ENCODE measurements at regions not wholly inside any gene's neighbourhood (a gene's known extent, or its start where the extent isn't known, plus 50 kb on each side); places are given as distances from the start of the nearest gene placed in this dataset.
"Not testable (repeated sequence)": the region's sequence is repeated elsewhere in the genome, so short reads cannot be mapped to it uniquely, and the experiment has no call there.

DNA sequence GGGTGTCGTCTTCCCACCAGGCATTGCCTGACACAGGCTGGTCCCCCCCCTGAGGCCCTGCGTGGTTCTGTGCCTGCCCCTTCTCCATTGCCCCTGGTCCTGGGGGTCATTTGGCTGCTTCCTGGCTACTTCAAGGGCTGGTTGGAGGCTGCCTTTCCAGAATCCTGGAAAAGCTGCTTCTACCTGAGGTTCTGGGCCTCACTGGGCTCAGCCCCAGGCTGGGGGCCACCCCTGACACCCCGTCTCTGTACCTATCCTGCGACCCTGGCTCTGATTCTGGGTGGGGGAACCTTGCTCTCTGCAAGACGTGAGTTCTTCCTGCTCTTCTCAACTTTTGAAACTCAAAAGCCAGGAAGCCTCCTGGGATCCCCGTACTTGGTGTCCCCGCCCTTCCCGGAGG, 149.3 kb upstream of the PTPN1 start:
- Histone ChIP-seq H3K4me1 (ENCODE audit: insufficient read depth, low read length) (no peaks in the 10 kb centered on the region), H3K4me3 (ENCODE audit: low read length) (no peak overlapping the region), H3K27me3 (ENCODE audit: insufficient read depth, low read length) (no peaks in the 10 kb centered on the region), H3K9me3 (ENCODE audit: low read depth, low read length) (no peaks in the 10 kb centered on the region)

DNA sequence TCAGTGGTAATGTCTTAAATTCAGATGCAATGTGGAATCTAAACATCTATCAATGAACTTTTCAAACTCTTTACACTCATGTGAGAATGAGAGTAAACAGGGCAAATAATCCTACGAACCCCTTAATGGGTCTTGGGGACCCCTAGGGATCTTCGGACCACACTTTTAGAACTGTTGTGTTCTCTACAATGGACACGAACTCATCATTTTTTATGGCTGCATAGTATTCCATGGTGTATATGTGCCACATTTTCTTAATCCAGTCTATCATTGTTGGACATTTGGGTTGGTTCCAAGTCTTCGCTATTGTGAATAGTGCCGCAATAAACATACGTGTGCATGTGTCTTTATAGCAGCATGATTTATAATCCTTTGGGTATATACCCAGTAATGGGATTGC, 148.0 kb upstream of the PTPN1 start:
- not testable (repeated sequence) for H3K4me3 ChIP-seq (ENCODE audit: low read length); H3K9me3 ChIP-seq (ENCODE audit: low read depth, low read length); H3K27me3 ChIP-seq (ENCODE audit: insufficient read depth, low read length); H3K4me1 ChIP-seq (ENCODE audit: insufficient read depth, low read length)

DNA sequence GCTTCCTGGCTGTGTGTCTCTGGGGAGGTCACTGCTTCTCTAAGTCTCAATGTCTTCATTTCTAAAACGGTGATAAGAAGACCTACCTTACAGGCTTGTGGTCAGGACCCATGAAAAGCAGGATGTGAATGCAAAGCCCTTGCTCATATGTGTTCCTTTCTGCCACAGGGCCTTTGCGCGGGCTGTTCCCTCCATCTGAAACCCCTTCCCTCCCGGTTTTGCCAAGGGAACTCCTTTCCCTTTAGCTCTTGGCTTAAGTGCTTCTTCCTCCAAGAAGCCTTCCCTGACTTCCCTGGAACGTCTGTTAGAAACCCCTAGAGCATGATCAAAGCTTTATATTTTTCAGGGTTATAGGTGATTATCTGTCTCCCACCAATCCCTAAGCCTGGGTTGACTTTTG, 147.2 kb upstream of the PTPN1 start:
- peaks cover 10% of the 10 kb centered on the region for H3K4me1 ChIP-seq (ENCODE audit: insufficient read depth, low read length)
- H3K9me3 ChIP-seq (ENCODE audit: low read depth, low read length), result no peaks in the 10 kb centered on the region
- no peaks in the 10 kb centered on the region for H3K27me3 ChIP-seq (ENCODE audit: insufficient read depth, low read length)
- no peak overlapping the region for H3K4me3 ChIP-seq (ENCODE audit: low read length)

DNA sequence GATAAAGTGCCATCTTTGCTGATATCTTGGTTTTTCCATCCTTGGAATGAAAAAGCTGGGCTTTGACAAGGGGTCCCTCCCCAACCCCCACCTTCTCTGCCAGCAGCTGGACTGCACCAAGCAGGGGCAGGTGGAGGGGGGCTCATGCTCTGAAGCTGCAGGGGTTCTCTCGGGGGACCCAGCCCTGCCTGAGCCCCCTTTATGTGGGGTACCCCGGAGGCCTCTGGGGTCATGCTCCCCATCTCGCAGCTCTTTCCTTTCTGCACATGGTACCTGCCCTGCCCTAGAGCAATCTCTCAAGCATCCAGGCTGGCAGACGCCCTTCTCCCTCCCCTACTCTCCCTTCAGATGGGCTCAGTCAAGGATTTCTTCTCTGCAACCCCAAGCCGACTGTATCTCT, 146.7 kb upstream of the PTPN1 start:
- Histone ChIP-seq H3K27me3 (ENCODE audit: insufficient read depth, low read length) (no peaks in the 10 kb centered on the region), H3K4me1 (ENCODE audit: insufficient read depth, low read length) (peaks cover 10% of the 10 kb centered on the region), H3K9me3 (ENCODE audit: low read depth, low read length) (no peaks in the 10 kb centered on the region)

DNA sequence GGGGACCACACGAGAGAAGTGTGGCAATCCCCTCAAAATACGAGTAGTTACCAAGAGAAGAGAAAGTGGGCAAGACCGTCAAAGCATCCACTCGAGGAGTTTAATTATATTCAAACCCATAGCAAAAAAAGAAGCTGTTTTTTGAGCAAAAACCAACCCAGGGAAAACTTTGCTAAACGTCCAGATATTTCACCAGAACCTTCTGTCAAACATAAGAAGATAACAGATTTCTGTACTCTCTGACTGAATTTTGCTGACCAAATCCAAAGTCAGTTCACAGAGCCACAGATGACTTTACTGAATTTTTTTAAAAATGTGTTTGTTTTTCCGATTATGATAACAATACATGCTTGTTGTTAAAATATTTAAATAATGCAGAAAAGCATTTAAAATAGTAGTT, 145.6 kb upstream of the PTPN1 start:
- Histone ChIP-seq H3K4me3 (ENCODE audit: low read length) (no peak overlapping the region), H3K27me3 (ENCODE audit: insufficient read depth, low read length) (no peaks in the 10 kb centered on the region), H3K4me1 (ENCODE audit: insufficient read depth, low read length) (peaks cover 10% of the 10 kb centered on the region), H3K9me3 (ENCODE audit: low read depth, low read length) (no peaks in the 10 kb centered on the region)

More for the DNA sequence above, 146.7 kb upstream of the PTPN1 start:
- no peak overlapping the region for H3K4me3 ChIP-seq (ENCODE audit: low read length)

DNA sequence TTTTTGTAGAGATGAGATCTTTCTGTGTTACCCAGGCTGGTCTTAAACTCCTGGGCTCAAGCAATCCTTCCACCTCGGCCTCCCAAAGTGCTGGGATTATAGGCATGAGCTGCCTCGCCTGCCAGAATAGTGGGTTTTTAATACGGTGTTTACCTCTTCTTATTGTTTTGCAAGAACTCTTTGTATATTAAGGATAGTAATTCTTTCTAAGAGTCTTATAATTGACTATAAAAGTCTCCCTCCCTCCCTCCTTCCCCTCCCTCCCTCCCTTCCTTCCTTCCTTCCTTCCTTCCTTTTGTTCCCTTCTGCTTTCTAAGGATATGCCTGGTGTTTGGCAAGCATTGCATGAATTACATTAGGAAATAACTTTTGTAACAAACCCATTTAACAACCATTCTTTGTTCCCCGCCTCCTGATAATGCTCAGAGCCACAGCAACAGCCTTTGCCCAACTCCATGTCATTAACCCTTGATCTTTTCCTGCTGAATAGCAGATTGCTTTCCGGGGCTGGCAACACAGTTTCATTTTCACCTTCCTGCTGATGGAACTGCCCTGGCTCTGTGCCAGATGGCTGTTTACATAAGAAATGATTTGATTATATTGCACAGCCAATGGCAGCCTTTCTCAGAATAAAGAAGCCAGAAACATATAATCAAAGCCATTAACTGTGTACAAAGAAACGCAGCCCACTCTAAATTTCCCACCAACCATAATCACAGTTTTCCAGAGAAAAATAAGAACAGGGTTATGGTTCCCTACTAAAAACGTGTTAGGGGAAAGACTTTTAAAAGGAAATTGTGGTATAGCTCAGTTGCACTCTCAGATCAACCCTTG, 143.7 kb upstream of the PTPN1 start:
- H3K4me3 ChIP-seq (ENCODE audit: low read length), result no peak overlapping the region
- no peaks in the 10 kb centered on the region for H3K27me3 ChIP-seq (ENCODE audit: insufficient read depth, low read length)
- peaks cover 10% of the 10 kb centered on the region for H3K4me1 ChIP-seq (ENCODE audit: insufficient read depth, low read length)
- no peaks in the 10 kb centered on the region for H3K9me3 ChIP-seq (ENCODE audit: low read depth, low read length)

DNA sequence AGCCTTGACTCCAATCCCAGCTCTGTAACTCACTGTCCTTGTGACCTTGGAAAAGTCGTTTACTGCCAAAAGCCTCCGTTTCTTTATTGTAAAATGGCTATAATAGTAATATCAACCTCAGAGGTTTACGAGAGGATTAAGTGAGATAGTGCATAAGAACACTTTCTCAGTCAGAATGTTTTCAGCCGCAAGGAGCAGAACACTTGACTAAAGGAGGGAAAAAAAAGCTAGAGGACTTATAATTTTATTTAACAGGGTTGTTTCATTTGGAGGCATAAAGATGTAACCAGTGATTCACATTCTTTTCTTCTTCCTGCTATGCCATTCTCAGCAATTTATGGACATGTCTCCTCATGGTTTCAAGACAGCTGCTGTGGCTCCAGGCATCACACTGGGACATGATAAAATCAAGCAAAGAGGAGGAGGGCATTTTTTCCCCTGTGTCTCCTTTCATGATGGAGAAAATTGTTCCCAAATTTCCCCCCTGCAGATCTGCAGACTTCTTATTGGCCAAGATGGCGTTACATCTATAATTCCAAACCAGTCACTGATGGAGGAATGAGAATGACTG, 143.0 kb upstream of the PTPN1 start:
- Histone ChIP-seq H3K27me3 (ENCODE audit: insufficient read depth, low read length) (no peaks in the 10 kb centered on the region), H3K9me3 (ENCODE audit: low read depth, low read length) (no peaks in the 10 kb centered on the region), H3K4me3 (ENCODE audit: low read length) (no peak overlapping the region), H3K4me1 (ENCODE audit: insufficient read depth, low read length) (peaks cover 10% of the 10 kb centered on the region)

DNA sequence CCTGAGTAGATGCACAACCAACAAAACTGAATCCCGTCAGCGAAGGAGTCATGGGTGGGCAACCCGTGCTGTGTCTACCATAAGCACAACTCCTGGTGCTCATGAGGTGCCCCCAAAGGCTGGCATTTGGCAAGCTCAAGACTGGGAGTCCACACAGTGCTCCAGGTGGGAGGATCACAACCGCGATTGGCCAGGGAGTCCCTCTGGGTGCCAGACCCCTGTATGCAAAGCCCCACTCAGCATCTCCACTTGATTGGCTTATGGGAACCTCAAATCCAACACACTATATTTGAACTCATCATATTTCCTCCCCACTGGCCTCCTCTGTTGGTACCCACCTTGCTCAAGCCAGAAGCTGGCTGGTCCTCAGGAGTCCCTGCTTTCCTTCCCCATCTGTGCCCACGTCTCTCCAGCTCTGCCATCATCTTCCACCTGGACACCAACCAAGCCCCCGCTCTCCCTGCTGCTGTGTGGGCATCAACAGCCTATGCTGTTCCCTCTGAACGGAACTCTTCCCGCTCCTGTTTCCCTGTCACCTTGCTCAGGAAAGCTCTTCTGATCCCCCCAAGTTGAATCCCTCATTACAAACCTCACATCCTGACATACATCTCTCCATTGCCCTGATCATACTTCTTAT, 142.3 kb upstream of the PTPN1 start:
- Histone ChIP-seq H3K4me3 (ENCODE audit: low read length) (no peak overlapping the region), H3K9me3 (ENCODE audit: low read depth, low read length) (no peaks in the 10 kb centered on the region), H3K27me3 (ENCODE audit: insufficient read depth, low read length) (no peaks in the 10 kb centered on the region), H3K4me1 (ENCODE audit: insufficient read depth, low read length) (peaks cover 10% of the 10 kb centered on the region)

DNA sequence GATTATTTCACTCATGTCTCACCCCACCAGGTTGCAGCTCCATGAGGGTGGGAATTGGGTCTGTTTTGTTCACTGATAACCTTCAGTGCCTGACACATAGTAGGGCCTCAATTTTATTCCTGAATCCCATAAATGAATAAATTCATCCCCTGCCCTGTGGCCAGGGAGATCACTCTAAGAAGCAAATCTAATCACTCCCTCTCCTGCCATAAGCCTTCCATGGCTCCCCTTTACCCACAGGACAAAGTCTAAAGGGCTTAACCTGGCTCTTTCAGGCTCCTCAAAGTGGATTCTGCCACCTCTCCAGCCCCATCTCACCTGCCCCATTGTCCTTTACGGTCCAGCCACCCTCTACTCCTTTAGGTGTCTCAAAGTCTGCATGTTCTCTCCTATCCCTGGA, 141.8 kb upstream of the PTPN1 start:
- no peaks in the 10 kb centered on the region for H3K9me3 ChIP-seq (ENCODE audit: low read depth, low read length)
- no peak overlapping the region for H3K4me3 ChIP-seq (ENCODE audit: low read length)
- H3K4me1 ChIP-seq (ENCODE audit: insufficient read depth, low read length), result peaks cover 10% of the 10 kb centered on the region
- H3K27me3 ChIP-seq (ENCODE audit: insufficient read depth, low read length), result no peaks in the 10 kb centered on the region

DNA sequence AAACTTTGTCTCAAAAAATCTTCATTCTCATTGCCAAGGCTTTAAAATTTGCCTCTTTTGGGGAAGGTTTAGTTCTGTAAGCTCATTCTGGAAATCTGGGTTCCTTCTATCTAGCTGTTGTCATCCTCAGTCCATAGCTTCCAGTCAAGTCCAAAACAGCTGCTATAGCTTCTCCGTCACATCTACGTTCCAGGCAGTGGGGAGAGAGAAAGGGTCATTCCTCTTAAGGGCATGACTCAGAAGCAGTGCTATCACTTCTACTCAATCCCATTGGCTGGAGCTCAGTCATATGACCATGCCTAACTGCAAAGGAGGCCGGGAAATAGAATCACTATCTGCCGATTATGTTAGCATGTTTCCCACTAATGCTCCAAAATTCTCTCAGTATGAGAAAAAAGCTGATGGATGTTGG, 141.4 kb upstream of the PTPN1 start:
- no peaks in the 10 kb centered on the region for H3K9me3 ChIP-seq (ENCODE audit: low read depth, low read length)
- no peaks in the 10 kb centered on the region for H3K27me3 ChIP-seq (ENCODE audit: insufficient read depth, low read length)
- H3K4me3 ChIP-seq (ENCODE audit: low read length), result no peak overlapping the region
- peaks cover 10% of the 10 kb centered on the region for H3K4me1 ChIP-seq (ENCODE audit: insufficient read depth, low read length)

DNA sequence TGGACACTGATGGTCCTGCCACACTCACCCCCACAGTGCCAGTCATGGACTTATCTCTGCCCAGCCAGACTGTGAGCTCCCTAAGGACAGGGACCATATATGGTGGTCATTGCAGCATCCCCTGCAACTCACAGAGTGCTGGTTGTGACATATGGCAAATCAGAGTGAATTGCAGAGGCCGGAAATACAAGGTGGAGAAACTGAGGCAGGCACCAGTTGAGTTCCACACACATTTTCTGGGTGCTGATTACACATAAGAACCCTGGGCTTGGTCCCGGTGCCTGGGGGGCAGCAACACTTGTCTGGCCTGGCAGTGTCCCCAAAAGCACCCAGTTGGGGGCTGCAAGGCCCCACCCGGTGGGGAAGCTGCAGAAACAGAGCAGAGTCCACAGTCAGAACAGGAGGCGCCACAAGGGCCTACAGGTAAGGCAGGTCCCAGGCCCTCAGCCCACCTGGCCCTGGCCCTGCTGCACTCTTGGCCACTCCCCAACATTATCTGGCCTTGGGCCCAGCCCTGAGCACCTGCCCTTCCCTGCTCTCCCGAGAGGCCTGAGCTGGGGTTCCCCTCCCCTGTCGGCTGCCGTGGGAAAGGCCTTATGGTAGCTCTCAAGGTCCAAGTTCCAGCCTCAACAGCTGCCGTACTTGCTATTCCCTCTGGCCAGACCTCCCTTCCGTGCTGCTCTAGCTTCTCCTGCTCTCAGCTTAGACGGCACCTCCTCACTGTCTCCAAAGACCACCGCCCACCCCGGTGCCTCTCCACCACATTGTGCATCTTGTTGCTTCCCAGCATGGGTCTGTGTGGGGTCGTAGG, 140.8 kb upstream of the PTPN1 start:
- no peaks in the 10 kb centered on the region for H3K9me3 ChIP-seq (ENCODE audit: low read depth, low read length)
- H3K4me3 ChIP-seq (ENCODE audit: low read length), result no peak overlapping the region
- peaks cover 10% of the 10 kb centered on the region for H3K4me1 ChIP-seq (ENCODE audit: insufficient read depth, low read length)
- no peaks in the 10 kb centered on the region for H3K27me3 ChIP-seq (ENCODE audit: insufficient read depth, low read length)

DNA sequence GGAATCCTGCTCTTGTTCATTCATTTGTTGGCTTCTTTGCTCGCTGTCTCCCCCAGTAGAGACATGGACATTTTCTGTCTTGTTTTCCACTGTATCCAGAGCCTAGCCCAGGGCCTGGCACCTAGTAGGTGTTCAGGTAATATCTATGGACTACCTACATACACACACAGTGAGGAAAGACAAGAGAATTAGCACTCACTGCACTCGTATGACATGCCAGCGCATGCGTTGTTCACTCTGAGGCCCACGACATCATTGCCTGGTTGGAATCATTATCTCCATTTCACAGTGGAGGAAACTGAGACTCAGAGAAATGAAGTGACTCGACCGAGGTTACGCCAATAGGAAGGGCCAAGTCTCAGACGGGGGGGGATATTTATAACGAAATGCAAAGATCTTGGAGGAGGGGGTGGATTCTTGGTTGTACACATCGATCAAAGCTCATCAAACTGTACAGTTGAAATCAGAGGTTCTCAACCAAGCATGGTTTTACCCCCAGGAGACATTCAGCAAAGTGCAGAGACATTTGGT, 140.1 kb upstream of the PTPN1 start:
- Histone ChIP-seq H3K27me3 (ENCODE audit: insufficient read depth, low read length) (no peaks in the 10 kb centered on the region), H3K4me3 (ENCODE audit: low read length) (no peak overlapping the region), H3K4me1 (ENCODE audit: insufficient read depth, low read length) (peaks cover 10% of the 10 kb centered on the region), H3K9me3 (ENCODE audit: low read depth, low read length) (no peaks in the 10 kb centered on the region)

DNA sequence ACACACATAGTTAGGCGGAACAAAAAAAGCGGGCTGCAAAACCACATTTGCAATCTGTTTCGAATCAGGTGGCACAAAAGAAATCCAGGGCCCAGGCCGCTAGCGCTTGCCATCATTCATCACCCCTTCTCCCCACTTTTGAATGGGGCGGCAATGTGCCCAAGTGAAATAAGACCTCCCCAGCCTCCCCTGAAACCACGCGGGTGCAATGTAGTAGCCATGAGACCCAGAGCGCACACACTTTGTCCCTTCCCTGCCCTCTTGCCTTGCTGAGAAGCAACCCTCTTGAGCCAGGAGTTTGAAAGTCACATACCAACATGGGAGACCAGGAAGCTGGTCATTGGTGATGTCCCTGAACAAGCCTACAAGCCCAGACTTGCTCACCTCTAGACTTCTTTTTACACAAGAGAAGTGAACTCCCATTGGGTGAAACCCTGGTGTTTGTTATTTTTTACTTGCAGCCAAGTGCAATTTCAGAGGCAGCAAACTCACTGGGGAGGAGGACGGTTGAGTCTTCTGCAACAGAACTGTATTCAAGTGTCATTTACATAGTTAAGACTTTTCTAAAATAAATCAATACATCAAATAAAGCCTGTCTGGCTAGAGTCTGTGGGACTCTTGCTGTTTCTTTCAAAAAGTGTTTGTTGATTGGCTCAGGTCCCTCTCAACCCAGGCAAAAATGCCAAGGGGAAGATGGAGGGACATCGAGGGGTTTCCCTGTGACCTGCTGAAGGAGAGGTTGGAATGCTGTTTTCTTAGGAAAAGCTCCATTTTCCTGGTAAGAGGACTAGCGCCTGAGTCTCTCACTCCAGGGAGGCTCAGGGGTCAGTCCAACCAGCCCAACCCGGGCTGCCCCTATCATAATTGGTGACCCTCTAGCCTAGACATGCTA, 138.1 kb upstream of the PTPN1 start:
- peaks cover 3% of the 10 kb centered on the region for H3K4me1 ChIP-seq (ENCODE audit: insufficient read depth, low read length)
- no peaks in the 10 kb centered on the region for H3K9me3 ChIP-seq (ENCODE audit: low read depth, low read length)
- no peaks in the 10 kb centered on the region for H3K27me3 ChIP-seq (ENCODE audit: insufficient read depth, low read length)
- no peak overlapping the region for H3K4me3 ChIP-seq (ENCODE audit: low read length)

DNA sequence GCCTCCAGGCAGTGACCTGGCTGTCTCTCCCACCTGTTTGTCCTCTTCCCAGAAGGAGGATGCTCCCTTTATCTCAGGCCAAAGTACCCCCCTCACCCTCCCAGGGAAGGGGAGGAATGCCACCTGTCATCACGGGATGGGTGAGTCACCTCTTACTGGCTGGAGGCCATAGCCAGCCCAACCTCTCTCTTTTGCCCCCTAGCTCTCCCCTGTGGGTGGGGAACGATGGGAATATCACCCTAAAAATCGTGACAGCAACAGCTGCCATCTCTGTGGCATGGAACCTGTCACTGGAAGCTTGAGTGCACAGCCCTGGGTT, 137.5 kb upstream of the PTPN1 start:
- H3K4me1 ChIP-seq (ENCODE audit: insufficient read depth, low read length), result no peaks in the 10 kb centered on the region
- no peaks in the 10 kb centered on the region for H3K27me3 ChIP-seq (ENCODE audit: insufficient read depth, low read length)
- no peaks in the 10 kb centered on the region for H3K9me3 ChIP-seq (ENCODE audit: low read depth, low read length)
- no peak overlapping the region for H3K4me3 ChIP-seq (ENCODE audit: low read length)
